ENCODE measurements at regions not wholly inside any gene's neighbourhood (a gene's known extent, or its start where the extent isn't known, plus 50 kb on each side); places are given as distances from the start of the nearest gene placed in this dataset.

DNA sequence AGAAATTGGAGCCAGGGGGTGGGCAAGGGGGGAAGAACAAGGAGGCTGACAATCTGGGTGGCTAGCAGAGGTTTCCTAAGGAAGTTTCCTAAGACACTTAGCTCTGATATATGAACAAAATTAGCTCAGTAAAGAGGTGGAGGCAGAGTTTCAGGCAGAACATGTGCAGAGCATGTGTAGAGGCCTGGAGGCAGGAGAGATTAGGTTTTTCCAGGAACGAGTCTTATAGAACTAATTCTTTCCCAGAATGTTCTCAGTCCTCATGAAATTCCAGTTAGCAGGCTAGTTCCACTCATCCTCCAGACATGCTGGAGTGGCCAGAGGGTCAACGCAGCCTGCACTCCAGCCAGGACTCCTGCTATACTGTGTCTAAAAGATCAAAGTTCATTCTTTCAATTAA is 184.7 kb downstream of the LACC1 start:
- TF ChIP-seq MLLT10 (CRISPR knock-in tag; IDR thresholded peaks at IDR 0.05), result no peak
- TF ChIP-seq, protein P1, sequence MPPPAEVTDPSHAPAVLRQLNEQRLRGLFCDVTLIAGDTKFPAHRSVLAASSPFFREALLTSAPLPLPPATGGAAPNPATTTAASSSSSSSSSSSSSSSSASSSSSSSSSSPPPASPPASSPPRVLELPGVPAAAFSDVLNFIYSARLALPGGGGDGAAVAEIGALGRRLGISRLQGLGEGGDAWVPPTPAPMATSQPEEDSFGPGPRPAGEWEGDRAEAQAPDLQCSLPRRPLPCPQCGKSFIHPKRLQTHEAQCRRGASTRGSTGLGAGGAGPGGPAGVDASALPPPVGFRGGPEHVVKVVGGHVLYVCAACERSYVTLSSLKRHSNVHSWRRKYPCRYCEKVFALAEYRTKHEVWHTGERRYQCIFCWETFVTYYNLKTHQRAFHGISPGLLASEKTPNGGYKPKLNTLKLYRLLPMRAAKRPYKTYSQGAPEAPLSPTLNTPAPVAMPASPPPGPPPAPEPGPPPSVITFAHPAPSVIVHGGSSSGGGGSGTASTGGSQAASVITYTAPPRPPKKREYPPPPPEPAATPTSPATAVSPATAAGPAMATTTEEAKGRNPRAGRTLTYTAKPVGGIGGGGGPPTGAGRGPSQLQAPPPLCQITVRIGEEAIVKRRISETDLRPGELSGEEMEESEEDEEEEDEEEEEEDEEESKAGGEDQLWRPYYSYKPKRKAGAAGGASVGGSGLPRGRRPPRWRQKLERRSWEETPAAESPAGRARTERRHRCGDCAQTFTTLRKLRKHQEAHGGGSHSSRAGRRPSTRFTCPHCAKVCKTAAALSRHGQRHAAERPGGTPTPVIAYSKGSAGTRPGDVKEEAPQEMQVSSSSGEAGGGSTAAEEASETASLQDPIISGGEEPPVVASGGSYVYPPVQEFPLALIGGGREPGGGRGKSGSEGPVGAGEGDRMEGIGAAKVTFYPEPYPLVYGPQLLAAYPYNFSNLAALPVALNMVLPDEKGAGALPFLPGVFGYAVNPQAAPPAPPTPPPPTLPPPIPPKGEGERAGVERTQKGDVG (CRISPR knock-in tag; IDR thresholded peaks at IDR 0.05; ENCODE audit: borderline replicate concordance), result no peak
- no peak for TF ChIP-seq CEBPB (IDR thresholded peaks at IDR 0.05; ENCODE audit: borderline replicate concordance, low read depth, low read length)
- no peak for TF ChIP-seq NFE2L1 (CRISPR knock-in tag; IDR thresholded peaks at IDR 0.05; ENCODE audit: borderline replicate concordance)
- TF ChIP-seq TP53 (CRISPR knock-in tag; conservative IDR thresholded peaks at IDR 0.05), result no peak
- no peak for TF ChIP-seq PPARG (CRISPR knock-in tag; conservative IDR thresholded peaks at IDR 0.05)
- TF ChIP-seq SALL1 (CRISPR knock-in tag; IDR thresholded peaks at IDR 0.05), result no peak
- TF ChIP-seq, protein P2, sequence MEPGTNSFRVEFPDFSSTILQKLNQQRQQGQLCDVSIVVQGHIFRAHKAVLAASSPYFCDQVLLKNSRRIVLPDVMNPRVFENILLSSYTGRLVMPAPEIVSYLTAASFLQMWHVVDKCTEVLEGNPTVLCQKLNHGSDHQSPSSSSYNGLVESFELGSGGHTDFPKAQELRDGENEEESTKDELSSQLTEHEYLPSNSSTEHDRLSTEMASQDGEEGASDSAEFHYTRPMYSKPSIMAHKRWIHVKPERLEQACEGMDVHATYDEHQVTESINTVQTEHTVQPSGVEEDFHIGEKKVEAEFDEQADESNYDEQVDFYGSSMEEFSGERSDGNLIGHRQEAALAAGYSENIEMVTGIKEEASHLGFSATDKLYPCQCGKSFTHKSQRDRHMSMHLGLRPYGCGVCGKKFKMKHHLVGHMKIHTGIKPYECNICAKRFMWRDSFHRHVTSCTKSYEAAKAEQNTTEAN (CRISPR knock-in tag; conservative IDR thresholded peaks at IDR 0.05), result no peak
- no peak for TF ChIP-seq FOXA1 (IDR thresholded peaks at IDR 0.05)
- TF ChIP-seq FOXA1 (CRISPR knock-in tag; IDR thresholded peaks at IDR 0.05), result no peak
